Caco-2 (cell line): ENCODE measurements at regions not wholly inside any gene's neighbourhood (a gene's known extent, or its start where the extent isn't known, plus 50 kb on each side); places are given as distances from the start of the nearest gene placed in this dataset.

Experiments
- BruUV-seq: library from RNA; stranded (reverse); fragments of 400-500 nt; replicated peaks from 2 replicates; lab custom pipeline; 2021; lab: Mats Ljungman, UMichigan
- CTCF ChIA-PET: fragments of 300-600 bp; sonication (Branson Sonifier 250); formaldehyde crosslinking; loops from one replicate; lab custom pipeline; 2022; ENCODE audit warnings: antibody characterized with exemption; lab: Charles Lee
- POLR2A ChIA-PET: fragments of 300-600 bp; sonication (Branson Sonifier 250); formaldehyde crosslinking; loops from one replicate; lab custom pipeline; 2022; ENCODE audit warnings: antibody characterized with exemption; lab: Charles Lee
- DNase-seq, 2 experiments: peaks; one replicate each; pipeline versions ENCODE4 v3.0.0 to v3.0.0-alpha.2; 2020 to 2022
- H3K27me3 ChIP-seq: replicated peaks from 2 replicates; pipeline ENCODE4 v1.6.0; 2011; ENCODE audit warnings: low read length; ENCODE audit not compliant: control insufficient read depth, insufficient read depth
- H3K36me3 ChIP-seq: 2 replicates; pipeline ENCODE4 v1.5.1; 2011; ENCODE audit warnings: low read length; ENCODE audit not compliant: control insufficient read depth, insufficient read depth
- H3K4me1 ChIP-seq: fragments of 250-450 bp; sonication (Bioruptor Pico); 2 replicates; pipeline ENCODE4 v1.5.1; 2020; ENCODE audit warnings: mild to moderate bottlenecking
- H3K4me3 ChIP-seq: 2 replicates; pipeline ENCODE4 v1.5.1; 2011; ENCODE audit warnings: low read depth, mild to moderate bottlenecking, control low read depth, low read length
- H3K9me3 ChIP-seq: fragments of 250-450 bp; sonication (Bioruptor Pico); 2 replicates; pipeline ENCODE4 v1.5.1; 2020; ENCODE audit warnings: mild to moderate bottlenecking, moderate library complexity
- H3K27ac Mint-ChIP-seq: one replicate; pipeline ENCODE4 v1.8.0; 2022; ENCODE audit warnings: mixed read lengths; ENCODE audit not compliant: unreplicated experiment
- H3K27me3 Mint-ChIP-seq: one replicate; pipeline ENCODE4 v1.8.0; 2022; ENCODE audit warnings: mixed read lengths; ENCODE audit not compliant: insufficient read depth, unreplicated experiment
- H3K36me3 Mint-ChIP-seq: one replicate; pipeline ENCODE4 v1.8.0; 2022; ENCODE audit warnings: mild to moderate bottlenecking, mixed read lengths; ENCODE audit not compliant: insufficient read depth, unreplicated experiment
- H3K4me1 Mint-ChIP-seq: one replicate; pipeline ENCODE4 v1.8.0; 2022; ENCODE audit warnings: low read depth, mixed read lengths; ENCODE audit not compliant: unreplicated experiment
- H3K4me3 Mint-ChIP-seq: one replicate; pipeline ENCODE4 v1.8.0; 2022; ENCODE audit warnings: mild to moderate bottlenecking, moderate library complexity, mixed read lengths; ENCODE audit not compliant: unreplicated experiment
- H3K9me3 Mint-ChIP-seq: one replicate; pipeline ENCODE4 v1.8.0; 2022; ENCODE audit warnings: mixed read lengths; ENCODE audit not compliant: unreplicated experiment
- CTCF ChIP-seq, 2 experiments: fragments of 200-600 bp in 1 of 2; IDR thresholded peaks; 1 replicate in 1 of 2; 2 replicates in 1 of 2; pipeline versions ENCODE4 v1.5.1 to v1.8.0; 2011 to 2022; ENCODE audit warnings: antibody characterized with exemption in 1 of 2, control low read depth in 1 of 2, inconsistent platforms in 1 of 2, low read depth in 1 of 2, low read length in 1 of 2, mild to moderate bottlenecking in 1 of 2, moderate library complexity in 1 of 2; ENCODE audit not compliant: insufficient read depth in 1 of 2, severe bottlenecking in 1 of 2, unreplicated experiment in 1 of 2
- intact Hi-C: fragments of 100-400 bp; cut with micrococcal nuclease; formaldehyde crosslinking; loops from one replicate; pipeline ENCODE4 v1.10.0; 2022; ENCODE audit not compliant: unreplicated experiment

- no peaks in the 10 kb centered on the region for H3K9me3 Mint-ChIP-seq
- no peaks in the 10 kb centered on the region for H3K4me1 Mint-ChIP-seq
- no peak for TF ChIP-seq CTCF (IDR thresholded peaks at IDR 0.05; ENCODE audit: insufficient read depth in 1 of 2, low read depth in 1 of 2, low read length in 1 of 2, severe bottlenecking in 1 of 2, unreplicated experiment in 1 of 2)
- Histone ChIP-seq H3K27me3 (no peaks in the 10 kb centered on the region), H3K9me3 (no peaks in the 10 kb centered on the region), H3K4me3 (no peak overlapping the region), H3K36me3 (no peaks in the 10 kb centered on the region), H3K4me1 (no peaks in the 10 kb centered on the region)
- DNase-seq: no peak
- POLR2A ChIA-PET: no interaction called here
- intact Hi-C loops: no loop called here
- no peak overlapping the region for H3K4me3 Mint-ChIP-seq
- BruUV-seq: no TSS peak
- H3K27ac Mint-ChIP-seq: no peak overlapping the region
- H3K27me3 Mint-ChIP-seq: peaks cover 5% of the 10 kb centered on the region
- CTCF ChIA-PET: no interaction called here
- H3K36me3 Mint-ChIP-seq: no peaks in the 10 kb centered on the region
Measured at GRCh38 chr12:72191761-72192160, 80.4 kb upstream of the TRHDE start.

- Histone ChIP-seq H3K4me1 (no peaks in the 10 kb centered on the region), H3K9me3 (no peaks in the 10 kb centered on the region), H3K27me3 (no peaks in the 10 kb centered on the region), H3K36me3 (no peaks in the 10 kb centered on the region), H3K4me3 (no peak overlapping the region)
- Mint-ChIP-seq H3K27ac (no peak overlapping the region), H3K9me3 (no peaks in the 10 kb centered on the region), H3K27me3 (peaks cover 7% of the 10 kb centered on the region), H3K36me3 (no peaks in the 10 kb centered on the region), H3K4me1 (no peaks in the 10 kb centered on the region), H3K4me3 (no peak overlapping the region)
- TF ChIP-seq CTCF (IDR thresholded peaks at IDR 0.05; ENCODE audit: insufficient read depth in 1 of 2, low read depth in 1 of 2, low read length in 1 of 2, severe bottlenecking in 1 of 2, unreplicated experiment in 1 of 2): no peak
- ChIA-PET CTCF (no interaction called here), POLR2A (no interaction called here)
- DNase-seq: no peak
- intact Hi-C loops: no loop called here
- BruUV-seq: no TSS peak
Measured at GRCh38 chr12:72197790-72198189, 74.4 kb upstream of the TRHDE start.

GRCh38 chr12:72201457-72201856 is 70.7 kb upstream of the TRHDE start:
- Mint-ChIP-seq H3K4me3 (no peak overlapping the region), H3K36me3 (no peaks in the 10 kb centered on the region), H3K4me1 (no peaks in the 10 kb centered on the region), H3K27me3 (peaks cover 9% of the 10 kb centered on the region), H3K27ac (no peak overlapping the region), H3K9me3 (no peaks in the 10 kb centered on the region)
- ChIA-PET POLR2A (no interaction called here), CTCF (interaction anchor here (0.7 kb wide), 1 partner anchor 551 kb away, joined by 3 read pairs; no protein-coding TSS in a partner anchor)
- Histone ChIP-seq H3K4me3 (no peak overlapping the region), H3K36me3 (no peaks in the 10 kb centered on the region), H3K9me3 (no peaks in the 10 kb centered on the region), H3K27me3 (no peaks in the 10 kb centered on the region), H3K4me1 (no peaks in the 10 kb centered on the region)
- DNase-seq: no peak
- BruUV-seq: no TSS peak
- TF ChIP-seq CTCF (IDR thresholded peaks at IDR 0.05; ENCODE audit: insufficient read depth in 1 of 2, low read depth in 1 of 2, low read length in 1 of 2, severe bottlenecking in 1 of 2, unreplicated experiment in 1 of 2): no peak
- intact Hi-C loops: no loop called here
